IPS-18c (cell line): ENCODE measurements at regions not wholly inside any gene's neighbourhood (a gene's known extent, or its start where the extent isn't known, plus 50 kb on each side); places are given as distances from the start of the nearest gene placed in this dataset.

Experiments used
- H3K4me3 ChIP-seq: 2 replicates; pipeline ENCODE4 v1.7.0; 2013; ENCODE audit warnings: low read depth, mild to moderate bottlenecking, low read length, moderate library complexity; ENCODE audit not compliant: insufficient read depth
- H3K9me3 ChIP-seq: one replicate; pipeline ENCODE4 v1.6.1; 2013; ENCODE audit warnings: mild to moderate bottlenecking, low read length, moderate library complexity; ENCODE audit not compliant: control insufficient read depth, insufficient read depth

- Histone ChIP-seq H3K4me3 (no peak overlapping the region), H3K9me3 (no peaks in the 10 kb centered on the region)
These were observed 286.3 kb upstream of the AGA start for GRCh38 chr4:177728361-177729152.

GRCh38 chr4:177729681-177730080 is 287.4 kb upstream of the AGA start:
- Histone ChIP-seq H3K9me3 (no peaks in the 10 kb centered on the region), H3K4me3 (no peak overlapping the region)

- Histone ChIP-seq H3K9me3 (no peaks in the 10 kb centered on the region), H3K4me3 (no peak overlapping the region)
These were observed 295.2 kb upstream of the AGA start for GRCh38 chr4:177737387-177737940.

DNA sequence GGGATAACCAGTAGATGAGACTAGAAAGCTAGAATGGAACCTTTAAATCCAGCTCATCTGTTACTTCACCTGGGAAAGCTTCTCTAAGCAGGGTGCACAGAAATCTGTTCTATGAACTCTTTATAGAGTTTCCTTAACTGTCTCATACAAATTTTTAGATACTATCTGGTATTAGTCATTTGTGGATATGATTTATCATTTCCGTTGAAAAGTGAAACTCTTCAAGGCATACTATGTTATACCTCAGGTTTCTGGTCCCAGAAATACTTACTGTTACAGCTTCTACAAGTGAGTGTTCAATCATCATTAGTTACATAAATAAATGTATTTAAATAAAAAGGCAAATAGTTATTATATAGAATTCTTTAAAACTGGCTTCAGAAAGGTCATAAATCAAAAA is 298.3 kb upstream of the AGA start:
- Histone ChIP-seq H3K4me3 (no peak overlapping the region), H3K9me3 (no peaks in the 10 kb centered on the region)

DNA sequence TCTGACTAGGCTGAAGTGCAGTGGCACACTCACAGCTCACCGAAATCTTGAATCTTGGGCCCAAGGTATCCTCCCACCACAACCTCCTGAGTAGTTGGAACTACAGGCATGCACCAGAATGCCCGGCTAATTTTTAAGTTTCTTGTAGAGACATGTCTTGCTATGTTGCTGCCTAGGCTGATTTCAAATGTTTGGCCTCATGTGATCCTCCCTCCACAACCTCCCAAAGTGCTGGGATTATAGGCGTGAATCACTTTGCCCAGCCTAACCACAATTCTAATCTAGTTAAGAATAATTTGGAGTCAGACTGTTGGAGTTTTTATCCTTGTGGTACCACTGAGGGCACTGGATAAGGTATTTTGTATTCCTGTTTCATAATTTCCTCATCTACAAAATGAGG is 317.5 kb upstream of the AGA start:
- H3K4me3 ChIP-seq = no peak overlapping the region
- H3K9me3 ChIP-seq = no peaks in the 10 kb centered on the region

DNA sequence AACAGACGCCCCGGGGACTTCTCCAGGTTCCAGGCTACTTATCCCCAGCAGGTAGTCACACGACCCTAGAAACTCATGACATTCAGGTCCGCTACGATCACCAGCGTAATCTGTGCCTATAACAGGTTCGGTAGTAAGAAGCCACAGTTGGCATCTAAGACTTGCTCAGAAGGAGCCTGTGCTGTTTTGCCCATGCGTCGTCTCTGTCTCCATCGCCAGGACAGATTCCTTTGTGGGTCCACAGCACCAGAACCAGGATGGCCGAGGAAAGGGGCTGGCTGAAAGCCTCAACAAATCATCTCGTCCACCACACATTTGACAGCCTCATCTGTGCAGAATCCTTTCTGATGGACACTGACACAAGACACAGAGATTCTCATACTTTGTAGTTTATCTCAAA is 319.5 kb upstream of the AGA start:
- H3K4me3 ChIP-seq = no peak overlapping the region
- no peaks in the 10 kb centered on the region for H3K9me3 ChIP-seq

- Histone ChIP-seq H3K4me3 (no peak overlapping the region), H3K9me3 (no peaks in the 10 kb centered on the region)
These were observed 326.9 kb upstream of the AGA start for GRCh38 chr4:177769155-177769554.

- H3K9me3 ChIP-seq = no peaks in the 10 kb centered on the region
- H3K4me3 ChIP-seq = no peak overlapping the region
These were observed 328.5 kb upstream of the AGA start for GRCh38 chr4:177770776-177771175.

GRCh38 chr4:177771645-177772044 is 329.4 kb upstream of the AGA start:
- Histone ChIP-seq H3K9me3 (no peaks in the 10 kb centered on the region), H3K4me3 (no peak overlapping the region)

GRCh38 chr4:177778623-177779022 is 336.4 kb upstream of the AGA start:
- H3K9me3 ChIP-seq = no peaks in the 10 kb centered on the region
- no peak overlapping the region for H3K4me3 ChIP-seq

- no peaks in the 10 kb centered on the region for H3K9me3 ChIP-seq
- H3K4me3 ChIP-seq = no peak overlapping the region
These were observed 342.8 kb upstream of the AGA start for GRCh38 chr4:177785000-177785399.

DNA sequence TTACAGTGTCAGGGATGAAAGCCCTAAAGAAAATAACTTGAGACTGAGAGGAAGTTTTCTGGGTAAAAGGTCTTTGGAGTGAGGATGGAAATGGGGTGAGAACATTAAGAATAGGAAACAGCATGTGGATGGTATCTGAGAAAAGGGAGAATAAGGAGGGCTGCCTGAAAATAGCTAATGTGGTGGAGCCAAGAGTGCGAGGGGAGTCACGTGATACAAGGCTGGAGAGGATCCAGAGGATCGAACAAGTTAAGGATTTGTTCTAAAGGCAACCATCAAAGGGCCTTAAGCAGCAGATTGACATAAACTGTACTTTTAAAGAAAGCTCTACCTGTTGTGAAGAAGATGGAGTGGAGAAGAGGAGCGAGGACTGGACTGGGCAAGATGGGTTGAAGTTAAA is 347.4 kb upstream of the AGA start:
- H3K4me3 ChIP-seq = no peak overlapping the region
- no peaks in the 10 kb centered on the region for H3K9me3 ChIP-seq

DNA sequence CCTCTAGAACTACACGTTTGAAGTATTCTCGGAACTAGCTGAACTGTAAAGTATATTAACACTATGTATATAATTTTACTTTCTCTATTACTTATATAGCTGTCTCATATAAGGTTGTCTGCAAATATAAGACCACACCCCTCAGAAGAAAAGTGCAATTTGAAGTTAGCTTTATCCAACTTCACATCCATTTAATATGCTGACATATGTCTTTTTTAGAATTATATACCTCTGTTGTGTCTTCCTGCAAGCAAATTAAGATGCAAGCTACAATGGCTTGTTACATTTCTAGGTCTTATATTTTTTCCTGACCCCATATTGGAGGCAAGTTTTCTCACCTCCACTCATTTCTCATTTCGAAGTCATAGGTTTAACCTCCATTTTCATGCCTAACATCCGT is 349.0 kb upstream of the AGA start:
- Histone ChIP-seq H3K9me3 (no peaks in the 10 kb centered on the region), H3K4me3 (no peak overlapping the region)

DNA sequence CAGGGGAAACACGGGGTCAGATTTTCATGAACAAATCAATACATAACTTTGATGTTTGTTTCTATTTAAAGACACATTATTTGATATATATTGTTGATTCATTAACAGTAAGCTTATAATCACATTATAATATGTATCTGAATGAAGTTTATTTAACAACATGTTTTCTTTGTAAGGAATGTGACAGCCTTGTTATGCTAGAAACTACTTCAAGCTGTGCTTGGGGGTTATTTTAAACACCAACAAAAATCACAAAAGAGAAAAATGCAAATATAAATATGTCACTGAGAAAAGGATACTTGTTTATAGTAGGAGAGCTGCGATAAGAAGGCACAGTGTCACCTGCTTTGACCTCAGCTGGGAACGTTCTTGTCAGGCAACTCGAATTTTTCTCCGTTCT is 354.6 kb upstream of the AGA start:
- H3K4me3 ChIP-seq = no peak overlapping the region
- no peaks in the 10 kb centered on the region for H3K9me3 ChIP-seq

- Histone ChIP-seq H3K4me3 (no peak overlapping the region), H3K9me3 (no peaks in the 10 kb centered on the region)
These were observed 355.9 kb upstream of the AGA start for GRCh38 chr4:177798161-177798560.

DNA sequence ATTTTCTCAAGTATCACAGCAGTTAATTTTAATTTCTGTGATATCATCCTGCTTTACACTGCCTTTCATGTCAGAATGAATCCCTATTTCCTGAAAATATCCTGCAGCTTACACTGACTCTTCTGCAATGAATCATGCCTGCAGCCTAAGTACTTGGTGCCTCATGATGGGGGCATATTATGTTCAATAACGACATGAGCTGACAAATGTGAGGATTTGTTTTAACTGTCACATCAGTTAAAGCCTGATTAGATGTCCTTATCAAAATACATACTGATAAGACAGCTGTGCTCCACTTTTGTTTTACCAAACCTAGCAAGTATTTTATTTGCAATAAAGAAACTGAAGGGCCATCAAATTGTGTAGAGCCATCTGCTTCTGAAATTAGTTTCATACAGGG is 359.9 kb upstream of the AGA start:
- Histone ChIP-seq H3K9me3 (no peaks in the 10 kb centered on the region), H3K4me3 (no peak overlapping the region)

GRCh38 chr4:177802661-177803060 is 360.4 kb upstream of the AGA start:
- no peaks in the 10 kb centered on the region for H3K9me3 ChIP-seq
- no peak overlapping the region for H3K4me3 ChIP-seq

GRCh38 chr4:177803151-177803550 is 360.9 kb upstream of the AGA start:
- no peak overlapping the region for H3K4me3 ChIP-seq
- H3K9me3 ChIP-seq = no peaks in the 10 kb centered on the region

- H3K9me3 ChIP-seq = no peaks in the 10 kb centered on the region
These were observed 367.6 kb upstream of the AGA start for GRCh38 chr4:177809791-177810190.

More at GRCh38 chr4:177809791-177810190, 367.6 kb upstream of the AGA start:
- H3K4me3 ChIP-seq = no peak overlapping the region
